GM19463 (cell line): ENCODE measurements at regions not wholly inside any gene's neighbourhood (a gene's known extent, or its start where the extent isn't known, plus 50 kb on each side); places are given as distances from the start of the nearest gene placed in this dataset.
"Not testable (repeated sequence)": the region's sequence is repeated elsewhere in the genome, so short reads cannot be mapped to it uniquely, and the experiment has no call there.

Source experiments
- ATAC-seq: cut with Tn5 transposase; IDR thresholded peaks from one replicate; pipeline ENCODE4 v1.9.1; 2021; ENCODE audit warnings: mild to moderate bottlenecking, moderate library complexity; ENCODE audit not compliant: unreplicated experiment

DNA sequence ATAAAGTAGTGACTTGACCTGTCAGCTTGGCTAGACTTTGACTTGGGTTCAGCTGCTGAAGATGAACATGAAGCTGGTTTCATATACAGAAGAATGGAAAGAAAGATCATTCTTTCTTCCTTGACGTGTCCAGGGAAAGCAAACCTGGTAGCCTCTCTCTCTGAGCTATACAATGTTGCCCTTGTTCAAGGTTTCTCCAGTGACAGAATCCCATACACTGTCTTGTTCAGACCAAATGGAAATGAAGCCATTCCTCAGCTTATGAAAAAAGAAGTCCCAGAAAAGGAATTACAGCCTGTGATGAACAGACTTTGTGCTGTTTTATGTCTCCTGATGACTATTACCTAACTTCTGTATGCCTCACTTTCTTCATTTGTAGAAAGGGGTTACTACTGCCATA, 349.8 kb upstream of the KLF4 start:
- ATAC-seq, result no peak

DNA sequence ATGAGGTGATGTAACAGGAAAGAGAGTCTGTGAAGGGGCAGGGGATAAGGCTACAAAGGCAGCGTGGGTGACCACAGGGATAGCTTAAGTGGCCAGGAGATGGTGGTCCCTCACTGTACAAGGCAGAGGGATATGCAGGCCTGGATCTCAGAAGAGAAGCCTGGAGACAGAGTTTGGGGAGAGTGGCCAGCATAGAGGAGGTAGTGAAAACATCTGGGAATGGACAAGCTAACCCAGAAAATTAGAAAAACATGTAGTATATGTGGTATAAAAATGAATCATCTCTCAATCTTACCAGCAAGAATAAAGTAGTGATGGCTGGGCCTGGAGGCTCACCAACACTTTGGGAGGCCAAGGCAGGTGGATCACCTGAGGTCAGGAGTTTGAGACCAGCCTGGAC, 349.2 kb upstream of the KLF4 start:
- no peak for ATAC-seq

DNA sequence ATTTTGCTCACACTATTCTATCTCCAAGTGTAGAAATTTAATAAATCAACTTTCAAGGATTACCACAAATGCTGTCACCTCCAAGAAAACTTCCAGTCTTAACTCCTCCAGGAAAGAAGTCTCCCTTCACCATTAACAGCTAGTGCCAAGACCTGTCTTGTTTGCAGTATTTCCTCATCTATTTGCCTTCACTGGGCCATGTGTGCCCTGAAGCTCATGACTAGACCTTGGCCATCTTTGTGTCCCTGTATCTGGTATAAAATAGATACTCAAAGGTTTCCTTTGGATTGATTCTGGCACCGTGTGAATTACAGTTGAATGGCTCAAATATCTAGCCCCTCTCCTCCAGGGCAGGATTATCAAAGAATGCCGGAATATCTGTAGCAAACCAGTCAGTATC, 346.7 kb upstream of the KLF4 start:
- ATAC-seq, result no peak

DNA sequence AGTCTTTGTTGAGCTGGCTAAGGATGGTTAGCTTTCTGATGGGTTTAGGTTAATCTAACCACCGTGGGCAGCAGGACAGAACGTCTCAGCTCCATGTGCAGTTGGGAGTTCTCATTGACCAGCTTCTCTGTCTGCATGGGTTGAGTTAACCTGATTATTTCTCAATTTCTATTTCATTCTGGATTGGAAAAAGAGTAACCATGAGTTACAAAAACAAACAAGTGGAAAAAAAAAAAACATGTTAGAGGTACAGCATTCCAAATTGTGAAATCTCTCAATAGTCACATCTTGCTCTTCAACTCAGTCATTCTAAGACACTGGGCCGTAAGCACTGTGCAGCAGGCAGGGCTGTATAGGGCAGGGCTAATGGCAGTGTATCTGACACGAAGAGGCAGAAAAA, 343.7 kb upstream of the KLF4 start:
- no peak for ATAC-seq

DNA sequence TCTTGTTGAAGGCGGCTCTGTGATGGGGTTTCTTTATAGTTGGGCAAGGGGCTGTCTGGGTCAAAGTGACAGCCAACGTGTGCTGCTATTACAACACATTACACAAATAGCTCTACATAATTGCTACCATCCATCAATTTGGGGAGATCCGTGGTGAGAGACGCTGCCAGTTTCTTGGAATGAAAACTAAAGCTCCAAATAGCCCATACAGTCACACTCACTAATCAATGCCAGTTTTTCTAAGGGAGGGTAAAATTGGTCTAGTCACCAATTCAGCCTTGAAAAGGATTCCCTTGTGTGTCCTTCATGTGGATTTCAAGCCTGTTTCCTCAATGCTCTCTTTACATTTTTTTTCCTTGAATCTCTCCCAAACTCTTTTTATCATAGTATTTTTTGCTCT, 343.3 kb upstream of the KLF4 start:
- no peak for ATAC-seq

DNA sequence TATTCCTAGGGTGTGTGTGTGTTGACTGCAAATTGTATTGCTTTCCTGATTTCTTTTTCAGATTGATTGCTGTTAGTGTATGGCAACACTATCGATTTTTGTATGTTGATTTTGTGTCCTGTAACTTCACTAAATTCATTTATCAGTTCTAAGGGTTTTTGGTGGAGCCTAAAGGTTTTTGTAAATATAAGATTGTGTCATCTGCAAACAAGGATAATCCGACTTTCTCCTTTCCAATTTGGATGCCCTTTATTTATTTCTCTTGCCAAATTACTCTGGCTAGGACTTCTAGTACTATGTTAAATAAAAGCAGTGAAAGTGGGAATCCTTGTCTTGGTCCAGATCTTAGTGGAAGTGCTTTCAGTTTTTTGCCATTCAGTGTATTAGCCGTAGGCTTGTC, 340.9 kb upstream of the KLF4 start:
- ATAC-seq, result no peak

DNA sequence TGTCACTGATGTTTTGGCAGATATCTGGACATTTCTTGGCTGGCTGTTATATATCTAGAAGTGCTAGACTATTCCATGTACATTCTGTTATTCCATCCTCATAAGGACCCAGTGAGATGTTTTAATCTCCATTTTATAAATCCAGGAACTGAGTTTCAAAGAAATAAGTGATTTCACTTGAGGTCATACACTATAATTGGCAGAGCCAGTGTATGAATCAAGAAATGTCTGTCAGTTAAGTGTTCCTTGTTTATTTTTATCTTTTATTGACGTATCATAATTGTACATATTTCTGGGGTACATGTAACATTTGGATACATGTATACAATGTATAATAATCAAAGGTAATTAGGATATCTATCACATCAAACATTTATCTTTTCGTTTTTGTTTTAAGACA, 338.3 kb upstream of the KLF4 start:
- no peak for ATAC-seq

DNA sequence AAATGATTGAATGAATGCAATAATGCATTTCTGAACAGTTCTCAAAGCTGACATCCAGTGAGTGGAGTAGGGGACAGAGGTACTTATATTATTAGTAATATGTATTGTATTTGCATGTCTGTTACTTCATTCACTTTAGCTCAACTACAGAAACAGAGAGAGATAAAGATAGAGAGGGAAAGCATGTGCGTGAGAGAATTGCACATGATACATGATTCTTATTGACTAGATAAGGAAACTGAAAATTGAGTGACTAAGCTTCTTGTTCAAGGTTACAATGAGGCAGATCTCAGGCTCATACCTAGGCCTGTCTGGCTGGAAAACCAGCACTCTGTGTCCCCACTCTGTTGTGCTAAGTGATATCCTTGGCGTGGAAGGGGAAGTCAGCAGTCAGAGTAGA, 337.7 kb upstream of the KLF4 start:
- peak; percentile 91 for ATAC-seq

DNA sequence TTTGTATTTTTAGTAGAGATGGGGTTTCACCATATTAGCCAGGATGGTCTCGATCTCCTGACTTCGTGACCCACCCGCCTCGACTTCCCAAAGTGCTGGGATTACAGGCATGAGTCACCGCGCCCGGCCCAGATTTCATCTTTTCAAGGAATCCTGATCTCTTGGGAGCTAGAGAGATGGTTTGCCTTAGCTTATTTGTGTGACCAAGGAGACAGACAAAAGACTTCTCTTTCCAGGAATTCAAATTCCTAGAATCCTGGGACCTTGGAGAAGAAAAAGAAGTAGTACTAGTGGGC, 337.1 kb upstream of the KLF4 start:
- ATAC-seq, result not testable (repeated sequence)

DNA sequence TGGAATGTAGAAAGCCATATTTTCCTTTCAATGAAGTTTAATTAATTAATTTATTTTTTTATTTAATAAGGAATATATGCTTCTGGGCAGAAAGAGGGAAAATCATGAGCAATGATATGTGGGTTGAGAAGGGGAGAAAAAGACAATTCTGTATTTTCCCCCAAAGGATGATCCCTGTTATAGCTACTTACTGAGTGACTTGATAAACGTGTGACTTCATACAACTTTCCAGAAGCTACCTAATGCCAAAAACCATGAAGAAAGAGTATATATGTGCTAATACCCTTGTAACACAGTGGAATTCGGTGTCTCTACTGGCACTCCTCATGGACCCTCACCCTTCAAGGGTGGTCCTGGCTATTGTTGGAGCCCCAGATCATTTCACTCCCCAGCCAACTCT, 335.0 kb upstream of the KLF4 start:
- no peak for ATAC-seq

DNA sequence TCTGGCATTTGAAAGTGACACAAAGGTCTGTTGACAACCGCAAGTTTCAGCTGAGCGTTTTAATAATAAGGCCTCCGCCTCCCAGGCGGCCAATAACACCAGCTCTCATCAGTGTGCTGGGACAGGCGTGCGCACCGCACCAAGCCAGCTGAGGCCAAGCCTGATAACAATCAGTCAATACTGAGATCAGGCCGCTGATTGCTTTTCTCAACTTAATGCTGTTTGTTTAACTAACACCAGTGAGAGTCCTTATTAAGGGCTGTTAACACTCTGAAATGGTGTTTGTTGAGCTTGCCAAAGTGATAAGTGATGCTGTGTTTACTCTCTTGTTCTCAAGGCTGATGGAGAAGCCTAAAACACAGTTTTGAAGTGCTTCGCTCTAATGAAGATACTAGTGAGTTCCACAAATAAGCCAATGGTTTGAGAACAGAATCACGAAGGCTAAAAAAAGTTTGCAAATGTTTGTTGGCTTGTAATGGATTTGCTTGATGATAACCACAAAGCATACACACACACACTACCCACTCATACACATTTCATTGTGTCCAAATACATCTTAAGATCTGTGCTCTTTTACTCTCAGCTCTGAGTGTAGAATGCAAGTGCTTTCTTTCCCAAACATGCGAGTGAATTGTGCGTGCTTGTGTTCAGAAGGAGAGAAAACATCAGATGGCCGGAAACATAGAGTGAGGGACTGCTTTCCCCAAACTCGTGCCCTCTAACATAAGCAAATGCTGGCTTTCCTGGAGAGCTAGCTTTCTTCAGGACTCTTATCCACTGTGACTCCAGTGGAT, 330.4 kb upstream of the KLF4 start:
- no peak for ATAC-seq

DNA sequence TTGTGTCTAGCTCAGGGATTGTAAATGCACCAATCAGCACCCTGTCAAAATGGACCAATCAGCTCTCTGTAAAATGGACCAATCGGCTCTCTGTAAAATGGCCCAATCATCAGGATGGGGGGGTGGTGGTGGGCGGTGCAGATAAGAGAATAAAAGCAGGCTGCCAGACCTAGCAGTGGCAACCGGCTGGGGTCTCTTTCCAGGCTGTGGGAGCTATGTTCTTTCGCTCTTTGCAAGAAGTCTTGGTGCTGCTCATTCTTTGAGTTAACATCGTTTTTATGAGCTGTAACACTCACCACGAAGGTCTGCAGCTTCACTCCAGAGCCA, 328.9 kb upstream of the KLF4 start:
- ATAC-seq, result not testable (repeated sequence)

DNA sequence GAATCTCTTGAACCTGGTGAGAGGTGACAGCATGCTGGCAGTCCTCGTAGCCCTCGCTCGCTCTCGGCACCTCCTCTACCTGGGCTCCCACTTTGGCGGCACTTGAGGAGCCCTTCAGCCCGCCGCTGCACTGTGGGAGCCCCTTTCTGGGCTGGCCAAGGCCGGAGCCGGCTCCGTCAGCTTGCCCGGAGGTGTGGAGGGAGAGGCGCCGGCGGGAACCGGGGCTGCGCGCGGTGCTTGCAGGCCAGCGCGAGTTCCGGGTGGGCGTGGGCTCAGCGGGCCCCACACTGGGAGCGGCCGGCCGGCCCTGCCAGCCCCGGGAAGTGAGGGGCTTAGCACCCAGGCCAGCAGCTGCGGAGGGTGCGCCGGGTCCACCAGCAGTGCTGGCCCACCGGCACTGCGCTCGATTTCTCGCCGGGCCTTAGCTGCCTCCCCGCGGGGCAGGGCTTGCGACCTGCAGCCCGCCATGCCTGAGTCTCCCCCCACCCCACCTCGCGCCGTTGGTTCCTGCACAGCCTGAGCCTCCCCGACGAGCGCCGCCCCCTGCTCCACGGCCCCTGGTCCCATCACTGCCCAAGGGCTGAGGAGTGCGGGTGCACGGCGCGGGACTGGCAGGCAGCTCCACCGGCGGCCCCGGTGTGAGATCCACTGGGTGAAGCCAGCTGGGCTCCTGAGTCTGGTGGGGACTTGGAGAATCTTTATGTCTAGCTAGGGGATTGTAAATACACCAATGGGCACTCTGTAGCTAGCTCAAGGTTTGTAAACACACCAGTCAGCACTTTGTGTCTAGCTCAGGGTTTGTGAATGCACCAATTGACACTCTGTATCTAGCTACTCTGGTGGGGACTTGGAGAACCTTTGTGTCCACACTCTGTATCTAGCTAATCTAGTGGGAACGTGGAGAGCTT, 328.3 kb upstream of the KLF4 start:
- not testable (repeated sequence) for ATAC-seq

DNA sequence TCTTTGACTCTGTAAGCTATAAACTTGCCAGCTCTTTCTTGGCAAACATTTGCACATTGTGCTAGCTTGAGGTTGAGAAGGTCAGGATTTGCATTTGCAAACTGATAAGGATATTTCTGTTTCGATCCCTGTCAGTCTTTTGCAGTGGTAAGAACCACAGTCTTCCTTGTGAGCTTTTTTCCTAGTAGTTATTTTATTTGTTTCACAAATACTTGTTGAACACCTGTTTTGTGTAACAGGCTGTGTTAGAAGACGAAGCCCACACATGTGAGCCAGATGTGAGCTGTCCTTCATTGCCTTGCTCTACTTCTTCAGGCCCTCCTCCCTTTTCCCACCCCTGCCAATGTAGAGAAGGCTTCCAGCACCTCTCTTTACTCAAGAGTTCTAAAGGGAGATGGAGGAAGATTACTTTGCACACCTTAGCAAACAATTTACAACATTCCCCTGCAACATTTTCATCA, 327.0 kb upstream of the KLF4 start:
- peak; percentile 58 for ATAC-seq

DNA sequence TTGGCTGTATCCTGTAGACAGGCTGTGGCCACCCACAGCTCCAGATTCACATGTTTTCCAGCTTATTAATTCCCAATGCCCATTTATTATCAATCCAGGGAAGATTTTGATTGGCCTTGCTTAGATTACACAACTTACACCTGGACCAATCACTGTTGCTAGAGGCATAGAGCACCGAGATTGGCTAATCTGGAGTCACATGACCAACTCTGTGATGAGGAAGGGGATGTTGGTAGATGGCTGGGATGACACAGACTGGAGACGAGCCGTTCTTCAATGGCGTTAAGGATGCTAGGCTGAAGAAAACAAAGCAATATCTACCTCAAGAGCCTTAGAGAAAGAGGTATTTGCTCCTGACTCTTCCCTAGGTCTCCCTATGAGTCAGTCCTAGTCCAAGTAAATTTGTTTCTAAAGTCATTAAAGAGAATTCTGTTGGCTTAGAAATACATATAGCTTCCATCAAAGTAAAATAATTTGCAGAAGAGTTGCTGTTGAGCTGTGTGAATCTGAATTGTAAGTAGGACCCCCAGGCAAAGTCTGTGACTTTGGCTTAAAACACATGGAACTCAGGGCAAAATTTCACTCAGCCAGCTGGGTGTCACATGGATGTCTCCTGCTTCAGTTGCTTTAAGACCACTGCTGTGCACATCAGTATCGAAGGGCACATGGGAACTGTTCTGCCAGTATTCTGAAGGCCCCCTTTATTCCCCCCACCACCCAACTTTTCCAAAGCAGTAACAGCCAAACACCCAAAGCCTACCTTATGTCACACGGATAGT, 326.4 kb upstream of the KLF4 start:
- no peak for ATAC-seq

DNA sequence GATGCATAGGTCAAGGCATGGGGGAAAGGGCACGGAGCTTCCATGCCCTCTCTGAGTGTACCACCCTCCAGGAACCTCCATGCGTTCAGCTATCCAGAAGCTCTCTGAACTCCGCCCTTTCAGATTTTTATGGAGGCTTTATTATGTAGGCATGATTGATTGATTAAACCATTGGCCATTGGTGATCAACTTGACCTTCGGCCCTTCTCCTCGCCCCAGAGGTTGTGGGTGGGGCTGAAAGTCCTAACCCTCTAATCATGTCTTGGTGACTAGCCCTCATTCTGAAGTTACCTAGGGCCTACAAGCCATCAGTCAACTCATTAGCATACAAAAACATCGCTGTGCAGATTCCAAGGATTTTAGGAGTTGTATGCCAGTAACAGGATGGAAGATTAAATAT, 323.7 kb upstream of the KLF4 start:
- ATAC-seq, result no peak

DNA sequence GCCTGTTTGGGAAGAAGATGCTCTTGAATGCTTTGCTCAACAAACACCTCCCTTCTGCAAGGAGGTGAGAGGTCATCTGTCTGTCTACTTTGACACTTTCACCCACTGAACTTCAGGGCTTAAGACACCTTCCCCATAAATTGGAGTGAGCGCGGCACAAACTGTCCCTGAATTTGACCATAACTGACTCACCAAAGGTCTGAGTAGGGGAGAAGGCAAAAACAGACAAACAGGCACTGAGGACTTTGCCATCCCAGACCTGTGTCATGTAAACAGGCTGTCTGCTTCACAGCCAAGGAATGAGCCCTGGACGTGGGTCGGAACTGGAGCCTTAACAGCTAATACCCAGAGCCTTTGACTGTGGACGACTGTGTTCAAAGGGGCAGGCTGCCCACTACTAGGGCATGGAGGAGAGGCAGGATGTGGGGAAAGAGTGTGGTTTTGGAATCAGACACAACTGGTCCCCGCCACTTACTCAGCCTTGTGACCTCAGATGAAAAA, 320.9 kb upstream of the KLF4 start:
- ATAC-seq, result no peak

DNA sequence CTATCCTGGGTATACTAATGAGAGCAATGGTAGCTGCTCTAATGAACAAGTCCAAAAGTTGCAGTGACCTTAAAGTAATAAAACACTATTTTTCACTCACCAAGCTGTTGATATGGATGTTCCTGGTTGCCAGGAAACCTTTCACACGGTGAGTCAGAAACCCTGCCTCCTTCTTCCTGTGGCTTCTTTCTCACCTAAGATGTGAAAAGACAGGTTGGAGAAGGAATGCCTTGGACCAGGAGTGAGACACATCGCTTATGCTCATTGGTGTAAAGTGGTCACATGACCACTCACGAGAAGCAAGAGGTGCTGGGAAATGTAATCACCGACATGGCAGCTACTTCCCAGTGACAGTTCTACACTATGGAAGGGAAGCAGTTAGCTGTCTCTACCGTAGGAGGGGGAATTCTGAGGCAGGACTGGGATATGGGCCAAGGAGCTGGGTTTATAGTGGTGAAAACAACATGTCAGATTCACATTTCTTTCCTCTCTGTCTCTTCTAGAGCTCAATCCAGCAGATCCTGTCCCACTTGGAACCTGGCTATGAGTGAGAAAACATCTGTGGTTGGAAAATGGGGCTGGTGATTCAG, 320.4 kb upstream of the KLF4 start:
- ATAC-seq, result no peak

DNA sequence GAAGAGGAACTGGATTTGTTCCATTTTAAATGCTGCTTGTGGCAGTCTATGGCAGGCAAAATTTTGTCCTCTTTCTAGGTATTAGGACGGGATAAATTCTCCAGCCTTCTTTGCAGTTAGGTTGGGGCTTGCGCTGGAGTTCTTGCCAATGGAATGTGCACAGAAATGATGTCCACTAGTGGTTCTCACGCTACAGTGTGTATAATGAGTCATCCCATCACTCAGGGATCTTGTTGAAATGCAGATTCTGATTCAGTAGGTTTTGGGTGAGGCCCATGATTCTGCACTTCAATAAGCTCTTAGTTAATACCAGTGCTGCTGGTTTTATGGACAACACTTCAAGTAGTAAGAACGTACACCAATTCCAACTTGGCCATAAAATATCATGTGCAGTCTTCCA, 317.6 kb upstream of the KLF4 start:
- ATAC-seq, result no peak

DNA sequence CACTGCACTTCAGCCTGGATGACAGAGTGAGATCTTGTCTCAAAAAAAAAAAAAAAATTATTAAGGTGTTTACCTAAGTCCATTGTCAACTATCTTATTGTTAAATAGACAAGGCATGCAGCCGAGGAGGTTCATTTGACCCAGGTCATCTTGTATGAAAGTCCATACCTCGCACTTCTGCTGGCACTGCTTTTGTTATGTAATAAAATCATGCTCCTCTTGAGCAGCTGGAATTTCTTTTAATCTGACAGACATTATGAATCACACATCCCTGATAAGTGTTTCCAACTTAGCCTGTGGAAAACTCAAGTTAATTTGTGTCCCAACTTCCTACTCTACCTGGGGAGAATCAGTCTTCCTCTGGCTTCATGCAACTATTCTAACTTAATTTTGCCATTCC, 315.6 kb upstream of the KLF4 start:
- ATAC-seq, result no peak

DNA sequence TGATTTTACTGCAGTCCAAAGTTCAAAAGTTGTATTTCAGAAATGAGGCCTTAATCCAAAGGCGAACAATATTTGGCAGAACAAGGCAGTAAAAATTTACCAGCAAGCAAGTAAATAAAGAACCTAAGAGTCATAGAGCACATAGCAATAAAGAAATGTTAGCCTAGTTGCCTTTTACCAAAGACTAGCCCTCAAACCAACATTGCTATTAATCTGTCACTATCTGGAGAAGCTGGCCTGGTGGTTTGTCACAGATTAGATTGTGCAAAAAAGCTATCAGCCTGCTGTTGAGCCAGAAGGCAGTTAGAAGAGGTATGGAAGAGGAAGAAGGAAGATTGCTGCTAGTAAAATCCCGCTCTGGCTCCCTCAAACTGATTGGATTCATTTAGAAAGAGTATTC, 304.7 kb upstream of the KLF4 start:
- ATAC-seq, result no peak
